ENCODE measurements at regions not wholly inside any gene's neighbourhood (a gene's known extent, or its start where the extent isn't known, plus 50 kb on each side); places are given as distances from the start of the nearest gene placed in this dataset.

- TF ChIP-seq OSR1 (CRISPR knock-in tag; IDR thresholded peaks at IDR 0.05) (no peak), PPARA (CRISPR knock-in tag; IDR thresholded peaks at IDR 0.05; ENCODE audit: borderline replicate concordance) (no peak)
Measured at GRCh38 chr3:146335386-146335785, 84.5 kb upstream of the PLSCR4 start (continued).

GRCh38 chr3:146334151-146334550 is 83.2 kb upstream of the PLSCR4 start:
- no peak for ATAC-seq

GRCh38 chr3:146331967-146332366 is 81.1 kb upstream of the PLSCR4 start:
- ATAC-seq, result no peak
- TF ChIP-seq BACH2 (CRISPR knock-in tag; IDR thresholded peaks at IDR 0.05; ENCODE audit: borderline replicate concordance), result no peak
- TF ChIP-seq ZNF70 (CRISPR knock-in tag; IDR thresholded peaks at IDR 0.05), result no peak
- no peak for TF ChIP-seq RARB (CRISPR knock-in tag; IDR thresholded peaks at IDR 0.05)
- TF ChIP-seq SNAI2 (CRISPR knock-in tag; IDR thresholded peaks at IDR 0.05), result no peak
- no peak for TF ChIP-seq ZFP3 (CRISPR knock-in tag; IDR thresholded peaks at IDR 0.05)

More at GRCh38 chr3:146334151-146334550, 83.2 kb upstream of the PLSCR4 start:
- TF ChIP-seq POU6F1 (CRISPR knock-in tag; IDR thresholded peaks at IDR 0.05; ENCODE audit: borderline replicate concordance, low read depth) (no peak), ARNTL (CRISPR knock-in tag; IDR thresholded peaks at IDR 0.05; ENCODE audit: borderline replicate concordance, low read depth) (no peak), CSDC2 (CRISPR knock-in tag; IDR thresholded peaks at IDR 0.05) (no peak), ZNF8 (CRISPR knock-in tag; IDR thresholded peaks at IDR 0.05) (no peak), CSRNP3 (CRISPR knock-in tag; IDR thresholded peaks at IDR 0.05) (no peak), CREB5 (CRISPR knock-in tag; IDR thresholded peaks at IDR 0.05; ENCODE audit: low read depth) (no peak), GLIS3 (CRISPR knock-in tag; IDR thresholded peaks at IDR 0.05) (no peak), ZNF565 (CRISPR knock-in tag; conservative IDR thresholded peaks at IDR 0.05; ENCODE audit: low read depth) (no peak), ZNF70 (CRISPR knock-in tag; IDR thresholded peaks at IDR 0.05) (no peak)

GRCh38 chr3:146326875-146327543 is 76.1 kb upstream of the PLSCR4 start:
- peak; percentile 77 for ATAC-seq
- TF ChIP-seq ARNTL (CRISPR knock-in tag; IDR thresholded peaks at IDR 0.05; ENCODE audit: borderline replicate concordance, low read depth), result no peak
- no peak for TF ChIP-seq GLIS3 (CRISPR knock-in tag; IDR thresholded peaks at IDR 0.05)
- TF ChIP-seq ZC3H10 (CRISPR knock-in tag; IDR thresholded peaks at IDR 0.05), result no peak
- no peak for TF ChIP-seq BACH2 (CRISPR knock-in tag; IDR thresholded peaks at IDR 0.05; ENCODE audit: borderline replicate concordance)
- TF ChIP-seq TCF4 (CRISPR knock-in tag; IDR thresholded peaks at IDR 0.05; ENCODE audit: borderline replicate concordance), result no peak
- TF ChIP-seq SNAI2 (CRISPR knock-in tag; IDR thresholded peaks at IDR 0.05), result no peak
- TF ChIP-seq TSHZ2 (CRISPR knock-in tag; IDR thresholded peaks at IDR 0.05), result no peak
- no peak for TF ChIP-seq ZFP30 (CRISPR knock-in tag; IDR thresholded peaks at IDR 0.05)
- no peak for TF ChIP-seq POU6F1 (CRISPR knock-in tag; IDR thresholded peaks at IDR 0.05; ENCODE audit: borderline replicate concordance, low read depth)
- TF ChIP-seq CSRNP3 (CRISPR knock-in tag; IDR thresholded peaks at IDR 0.05), result no peak
- TF ChIP-seq CSDC2 (CRISPR knock-in tag; IDR thresholded peaks at IDR 0.05), result no peak
